ENCODE measurements at regions not wholly inside any gene's neighbourhood (a gene's known extent, or its start where the extent isn't known, plus 50 kb on each side); places are given as distances from the start of the nearest gene placed in this dataset.

- no peak for TF ChIP-seq CTCF (IDR thresholded peaks at IDR 0.05)
- TF ChIP-seq POLR2A (IDR thresholded peaks at IDR 0.05) = no peak
Measured at GRCh38 chr1:88035578-88035977, 648.5 kb upstream of the PKN2 start.

Data from testis (tissue), 2 donors.